ENCODE measurements at regions not wholly inside any gene's neighbourhood (a gene's known extent, or its start where the extent isn't known, plus 50 kb on each side); places are given as distances from the start of the nearest gene placed in this dataset.
A peak's percentile ranks its signal among the peaks of the same experiment; 100 is the strongest.

- TF ChIP-seq, protein P1, sequence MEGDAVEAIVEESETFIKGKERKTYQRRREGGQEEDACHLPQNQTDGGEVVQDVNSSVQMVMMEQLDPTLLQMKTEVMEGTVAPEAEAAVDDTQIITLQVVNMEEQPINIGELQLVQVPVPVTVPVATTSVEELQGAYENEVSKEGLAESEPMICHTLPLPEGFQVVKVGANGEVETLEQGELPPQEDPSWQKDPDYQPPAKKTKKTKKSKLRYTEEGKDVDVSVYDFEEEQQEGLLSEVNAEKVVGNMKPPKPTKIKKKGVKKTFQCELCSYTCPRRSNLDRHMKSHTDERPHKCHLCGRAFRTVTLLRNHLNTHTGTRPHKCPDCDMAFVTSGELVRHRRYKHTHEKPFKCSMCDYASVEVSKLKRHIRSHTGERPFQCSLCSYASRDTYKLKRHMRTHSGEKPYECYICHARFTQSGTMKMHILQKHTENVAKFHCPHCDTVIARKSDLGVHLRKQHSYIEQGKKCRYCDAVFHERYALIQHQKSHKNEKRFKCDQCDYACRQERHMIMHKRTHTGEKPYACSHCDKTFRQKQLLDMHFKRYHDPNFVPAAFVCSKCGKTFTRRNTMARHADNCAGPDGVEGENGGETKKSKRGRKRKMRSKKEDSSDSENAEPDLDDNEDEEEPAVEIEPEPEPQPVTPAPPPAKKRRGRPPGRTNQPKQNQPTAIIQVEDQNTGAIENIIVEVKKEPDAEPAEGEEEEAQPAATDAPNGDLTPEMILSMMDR (IDR thresholded peaks at IDR 0.05), result no peak
- Histone ChIP-seq H3K4me1 (ENCODE audit: control insufficient read depth in 1 of 2, low read depth in 2 of 2) (no peaks in the 10 kb centered on the region), H3K27me3 (replicated peaks; ENCODE audit: insufficient read depth) (no peaks in the 10 kb centered on the region), H3K9me3 (no peaks in the 10 kb centered on the region), H3K4me3 (no peak overlapping the region), H3K36me3 (no peaks in the 10 kb centered on the region), H3K27ac (no peak overlapping the region)
- DNase-seq (ENCODE audit: low spot score) (no peak), ATAC-seq (ENCODE audit: insufficient number of reproducible peaks, low FRiP score, low read depth) (no peak)
Measured at GRCh38 chr5:142478113-142478512, 153.3 kb upstream of the SPRY4 start.

- DNase-seq (ENCODE audit: low spot score), result no peak
- no peaks in the 10 kb centered on the region for H3K36me3 ChIP-seq
- ATAC-seq (ENCODE audit: insufficient number of reproducible peaks, low FRiP score, low read depth), result no peak
- TF ChIP-seq, protein P1 (IDR thresholded peaks at IDR 0.05), result no peak
- no peaks in the 10 kb centered on the region for H3K27me3 ChIP-seq (replicated peaks; ENCODE audit: insufficient read depth)
- no peaks in the 10 kb centered on the region for H3K4me1 ChIP-seq (ENCODE audit: control insufficient read depth in 1 of 2, low read depth in 2 of 2)
- no peak overlapping the region for H3K4me3 ChIP-seq
- H3K9me3 ChIP-seq, result no peaks in the 10 kb centered on the region
- H3K27ac ChIP-seq, result no peak overlapping the region
Measured at GRCh38 chr5:142475102-142475513, 150.3 kb upstream of the SPRY4 start.

GRCh38 chr5:142474431-142475094 lies 149.7 kb upstream of the SPRY4 start:
- Histone ChIP-seq H3K4me3 (no peak overlapping the region), H3K27me3 (replicated peaks; ENCODE audit: insufficient read depth) (no peaks in the 10 kb centered on the region), H3K36me3 (no peaks in the 10 kb centered on the region), H3K4me1 (ENCODE audit: control insufficient read depth in 1 of 2, low read depth in 2 of 2) (no peaks in the 10 kb centered on the region), H3K9me3 (no peaks in the 10 kb centered on the region), H3K27ac (no peak overlapping the region)
- no peak for ATAC-seq (ENCODE audit: insufficient number of reproducible peaks, low FRiP score, low read depth)
- TF ChIP-seq, protein P1 (IDR thresholded peaks at IDR 0.05), result no peak
- DNase-seq (ENCODE audit: low spot score), result no peak

GRCh38 chr5:142473038-142473437 lies 148.2 kb upstream of the SPRY4 start:
- H3K36me3 ChIP-seq, result no peaks in the 10 kb centered on the region
- H3K9me3 ChIP-seq, result no peaks in the 10 kb centered on the region
- no peak overlapping the region for H3K27ac ChIP-seq
- H3K4me1 ChIP-seq (ENCODE audit: control insufficient read depth in 1 of 2, low read depth in 2 of 2), result no peaks in the 10 kb centered on the region
- TF ChIP-seq, protein P1 (IDR thresholded peaks at IDR 0.05), result no peak
- DNase-seq (ENCODE audit: low spot score) (no peak), ATAC-seq (ENCODE audit: insufficient number of reproducible peaks, low FRiP score, low read depth) (no peak)
- no peaks in the 10 kb centered on the region for H3K27me3 ChIP-seq (replicated peaks; ENCODE audit: insufficient read depth)
- no peak overlapping the region for H3K4me3 ChIP-seq

DNA sequence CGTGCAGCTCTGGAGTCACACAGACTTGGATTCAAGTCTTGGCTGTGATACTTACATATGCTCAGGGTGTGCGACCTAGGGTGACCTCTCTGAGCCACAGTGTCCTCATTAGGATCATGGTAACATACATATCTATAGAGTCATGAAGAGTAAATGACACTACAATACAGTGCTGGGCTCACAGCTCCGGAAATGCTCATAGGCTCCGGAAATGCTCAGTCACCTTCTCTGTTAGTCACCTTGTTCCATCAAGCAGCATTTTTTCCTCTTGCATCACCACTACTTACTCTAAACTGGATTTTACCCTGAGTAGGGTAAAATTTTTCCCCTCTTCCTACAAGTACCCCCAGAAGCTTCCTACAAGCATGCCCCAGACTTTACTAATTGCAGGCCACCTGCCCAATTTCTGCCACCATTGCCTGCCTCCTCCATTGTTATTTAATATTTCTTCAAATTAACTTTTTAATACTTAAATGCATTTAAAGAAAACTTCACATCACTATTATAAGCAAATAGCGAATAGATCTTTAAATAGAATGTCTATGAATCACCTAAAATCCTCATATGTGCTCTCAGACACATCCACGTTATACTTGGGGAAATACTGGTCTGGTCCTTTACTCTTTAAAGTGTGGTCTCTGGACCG lies 147.6 kb upstream of the SPRY4 start:
- no peaks in the 10 kb centered on the region for H3K9me3 ChIP-seq
- TF ChIP-seq, protein P1 (IDR thresholded peaks at IDR 0.05), result no peak
- H3K27me3 ChIP-seq (replicated peaks; ENCODE audit: insufficient read depth), result no peaks in the 10 kb centered on the region
- peak; percentile 15 for ATAC-seq (ENCODE audit: insufficient number of reproducible peaks, low FRiP score, low read depth)
- no peaks in the 10 kb centered on the region for H3K36me3 ChIP-seq
- DNase-seq (ENCODE audit: low spot score), result no peak
- no peaks in the 10 kb centered on the region for H3K4me1 ChIP-seq (ENCODE audit: control insufficient read depth in 1 of 2, low read depth in 2 of 2)
- no peak overlapping the region for H3K4me3 ChIP-seq
- peak overlapping the region in 1 of 2 donors; percentile 38 for H3K27ac ChIP-seq
